Endometrium (tissue), 2 donors: ENCODE measurements at regions not wholly inside any gene's neighbourhood (a gene's known extent, or its start where the extent isn't known, plus 50 kb on each side); places are given as distances from the start of the nearest gene placed in this dataset.
A peak's percentile ranks its signal among the peaks of the same experiment; 100 is the strongest.

Source experiments
- FAIRE-seq: peaks from 2 replicates; lab custom pipeline; 2012; peaks lifted over from hg19 to GRCh38; lab: Jason Lieb, UNC
- donor health status: control.
- donor health status: control.

GRCh38 chr14:44297437-44297836 lies 209.6 kb downstream of the FSCB start:
- FAIRE-seq: peak; percentile 98

GRCh38 chr14:44291366-44291915 lies 215.6 kb downstream of the FSCB start:
- FAIRE-seq: no peak

GRCh38 chr14:44287858-44288257 lies 219.2 kb downstream of the FSCB start:
- FAIRE-seq: no peak

- FAIRE-seq: no peak
Measured at GRCh38 chr14:44286201-44286600, 220.9 kb downstream of the FSCB start.

GRCh38 chr14:44283836-44284235 lies 223.2 kb downstream of the FSCB start:
- peak; percentile 85 for FAIRE-seq

GRCh38 chr14:44279357-44279756 lies 227.7 kb downstream of the FSCB start:
- FAIRE-seq: no peak

- FAIRE-seq: no peak
Measured at GRCh38 chr14:44271637-44272036, 235.4 kb downstream of the FSCB start.

- FAIRE-seq: no peak
Measured at GRCh38 chr14:44271006-44271405, 236.1 kb downstream of the FSCB start.

GRCh38 chr14:44265246-44265645 lies 241.8 kb downstream of the FSCB start:
- no peak for FAIRE-seq

- no peak for FAIRE-seq
Measured at GRCh38 chr14:44215660-44216059, 291.4 kb downstream of the FSCB start.

GRCh38 chr14:44211718-44212117 lies 295.4 kb downstream of the FSCB start:
- FAIRE-seq: no peak

GRCh38 chr14:44204061-44204835 lies 302.8 kb downstream of the FSCB start:
- FAIRE-seq: no peak

- peak; percentile 69 for FAIRE-seq
Measured at GRCh38 chr14:44180975-44181374, 326.1 kb downstream of the FSCB start.

GRCh38 chr14:44170556-44170955 lies 336.5 kb downstream of the FSCB start:
- FAIRE-seq: no peak

- FAIRE-seq: no peak
Measured at GRCh38 chr14:44170101-44170500, 337.0 kb downstream of the FSCB start.

- FAIRE-seq: no peak
Measured at GRCh38 chr14:44168566-44168965, 338.5 kb downstream of the FSCB start.

- FAIRE-seq: no peak
Measured at GRCh38 chr14:44166611-44167010, 340.5 kb downstream of the FSCB start.

GRCh38 chr14:44165936-44166335 lies 341.1 kb downstream of the FSCB start:
- no peak for FAIRE-seq

GRCh38 chr14:44165286-44165685 lies 341.8 kb downstream of the FSCB start:
- peak; percentile 31 for FAIRE-seq

GRCh38 chr14:44163946-44164345 lies 343.1 kb downstream of the FSCB start:
- FAIRE-seq: no peak

- FAIRE-seq: no peak
Measured at GRCh38 chr14:44162197-44162596, 344.9 kb downstream of the FSCB start.

- no peak for FAIRE-seq
Measured at GRCh38 chr14:44154874-44155273, 352.2 kb downstream of the FSCB start.

- no peak for FAIRE-seq
Measured at GRCh38 chr14:44154446-44154845, 352.6 kb downstream of the FSCB start.
